Motor neuron (in vitro differentiated cells): ENCODE measurements at regions not wholly inside any gene's neighbourhood (a gene's known extent, or its start where the extent isn't known, plus 50 kb on each side); places are given as distances from the start of the nearest gene placed in this dataset.

Experiments
- ATAC-seq, 8 experiments: fragments of 200-7000 bp; cut with Tn5 transposase; replicated peaks in 6 of 8; 2 replicates each; pipeline ENCODE4 v1.8.0; 2021; ENCODE audit warnings: mild to moderate bottlenecking in 8 of 8, moderate library complexity in 8 of 8
- H3K27ac ChIP-seq, 2 donors: fragments of 250-450 bp; sonication (Bioruptor Pico); 2 replicates each; pipeline ENCODE4 v1.9.0; 2021; ENCODE audit warnings: antibody characterized with exemption in 2 of 2, mild to moderate bottlenecking in 2 of 2, moderate library complexity in 1 of 2
- H3K4me1 ChIP-seq, 2 donors: fragments of 250-450 bp; sonication (Bioruptor Pico); replicated peaks in 1 of 2; 2 replicates each; pipeline ENCODE4 v1.6.1; 2021; ENCODE audit warnings: antibody characterized with exemption in 2 of 2, mild to moderate bottlenecking in 2 of 2, moderate library complexity in 1 of 2
- H3K4me3 ChIP-seq, 5 donors: fragments of 250-450 bp; sonication (Bioruptor Pico); 2 replicates each; pipeline ENCODE4 v1.9.0; 2021; ENCODE audit warnings: antibody characterized with exemption in 5 of 5, mild to moderate bottlenecking in 5 of 5, moderate library complexity in 4 of 5
- WGBS, 10 experiments: fragments of 450-650 bp; shearing (Covaris generic); methylation state at CpG; one replicate each; pipeline ENCODE4 v1.0.0; 2022; 5-methylcytosine and 5-hydroxymethylcytosine counted together
- in situ Hi-C, 9 experiments: fragments of 400-800 bp; cut with MboI; loops; one replicate each; pipeline ENCODE4 v1.15.0; 2021; ENCODE audit warnings: low sequenced_read_pairs in 9 of 9, low pct_unique_long_range_greater_than_20kb in 2 of 9; ENCODE audit not compliant: unreplicated experiment in 9 of 9

DNA sequence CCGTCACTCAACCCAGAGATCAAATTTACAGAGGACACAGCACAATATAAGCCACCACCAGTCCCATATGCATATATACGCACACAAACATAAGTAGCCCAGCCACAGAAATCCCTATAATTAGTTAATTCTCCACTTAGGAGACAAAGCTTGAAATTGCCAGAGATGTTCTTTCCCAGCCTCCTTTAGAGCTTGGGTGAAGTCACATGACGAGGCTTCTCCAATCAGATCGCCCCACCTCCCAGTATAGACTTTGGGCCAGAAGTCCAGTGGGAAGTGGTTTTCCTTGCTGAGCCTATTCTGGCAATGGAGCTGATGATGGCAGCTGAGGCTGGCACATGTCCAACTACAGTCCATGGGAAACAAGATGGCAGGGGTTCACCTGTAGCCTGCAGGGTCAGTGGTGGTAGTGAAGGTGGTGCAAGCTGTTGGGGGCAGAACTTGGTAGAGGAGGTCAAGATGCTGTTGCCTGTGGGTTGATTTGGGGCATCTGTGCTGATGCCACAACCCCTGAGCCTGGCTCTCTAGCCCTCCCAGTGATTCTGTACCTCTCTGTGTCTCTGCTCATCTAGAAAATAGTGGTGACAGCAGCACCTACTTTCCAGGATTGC lies 535.9 kb downstream of the MATN1 start:
- H3K27ac ChIP-seq = no peak overlapping the region
- ATAC-seq = no peak
- H3K4me3 ChIP-seq = no peak overlapping the region
- 85 to 100% (median 95%) methylated on average over 2 to 4 of the region's 4 CpGs; no CpG with 5 or more reads in 5 of the 10 experiments for WGBS, 10 experiments
- peaks cover 3 to 36% of the 10 kb centered on the region in 2 donors for H3K4me1 ChIP-seq
- in situ Hi-C loops = no loop called here

DNA sequence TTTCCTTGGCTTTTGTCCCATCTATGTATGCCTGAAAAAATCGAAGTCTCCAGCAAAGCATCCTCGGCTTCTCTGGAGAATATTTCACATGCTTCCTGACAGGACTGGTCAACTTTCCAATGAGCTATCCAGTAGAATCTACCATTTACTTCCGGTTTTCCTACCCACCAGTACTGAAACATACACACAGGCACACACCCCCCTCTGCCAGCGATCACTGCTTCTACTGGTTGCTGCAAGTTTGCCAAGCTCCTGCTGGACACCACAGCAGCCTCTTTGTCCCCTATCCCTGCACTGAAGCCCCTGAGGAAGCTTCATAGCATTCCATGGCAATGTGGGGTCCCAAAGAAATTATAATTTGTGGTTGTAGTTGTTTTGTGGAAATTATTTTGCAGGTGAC lies 536.8 kb downstream of the MATN1 start:
- H3K4me3 ChIP-seq = no peak overlapping the region
- in situ Hi-C loops = no loop called here
- H3K4me1 ChIP-seq = peaks cover 3 to 36% of the 10 kb centered on the region in 2 donors
- WGBS, 10 experiments = 0 to 82% (median 36%) methylated on average over 1 to 4 of the region's 4 CpGs
- H3K27ac ChIP-seq = no peak overlapping the region
- ATAC-seq = no peak

DNA sequence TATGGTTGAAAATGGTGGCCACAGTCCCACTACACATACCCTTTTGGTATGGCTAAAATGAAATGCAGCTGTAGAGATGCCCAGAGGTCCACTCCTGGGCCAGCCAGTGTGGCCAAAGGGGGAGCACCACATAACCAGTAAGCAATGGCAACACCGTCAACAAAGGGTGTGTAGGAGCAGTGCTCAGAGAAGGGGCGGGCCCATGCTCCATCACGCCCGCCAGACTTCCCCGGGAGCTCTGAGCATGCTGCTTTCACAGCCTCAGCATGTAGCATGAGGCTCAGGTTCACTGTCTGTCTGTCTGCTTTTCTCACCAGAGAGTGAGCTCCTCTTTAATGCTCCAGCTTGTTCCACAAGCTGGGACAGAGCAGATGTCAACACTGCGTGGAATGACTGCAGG lies 537.6 kb downstream of the MATN1 start:
- Histone ChIP-seq H3K27ac (no peak overlapping the region), H3K4me1 (peaks cover 1 to 32% of the 10 kb centered on the region in 2 donors), H3K4me3 (no peak overlapping the region)
- peak in 2 of 8 experiments; percentile 72 to 77 for ATAC-seq
- 0 to 48% (median 18%) methylated on average over 1 to 6 of the region's 6 CpGs; no CpG with 5 or more reads in 3 of the 10 experiments for WGBS, 10 experiments
- in situ Hi-C loops = no loop called here

DNA sequence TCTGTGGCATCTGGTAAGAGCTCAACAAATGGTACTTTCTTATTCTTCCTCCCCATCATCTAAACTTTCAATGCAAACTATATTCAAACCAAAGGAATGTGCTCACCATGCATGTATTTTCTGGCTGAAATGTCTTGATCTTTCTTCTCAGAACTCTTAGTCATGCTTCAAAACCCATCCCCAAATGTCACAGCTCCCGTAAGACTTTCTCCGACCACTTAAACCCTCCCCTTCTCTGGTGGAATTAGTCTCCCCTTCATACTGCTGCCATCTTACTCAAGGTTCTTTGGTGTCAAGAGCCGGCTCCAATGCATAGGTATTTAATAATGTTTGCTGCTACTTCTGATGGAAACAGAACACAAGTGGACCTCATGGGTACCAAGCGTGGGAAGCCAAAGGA lies 538.1 kb downstream of the MATN1 start:
- ATAC-seq = no peak
- peaks cover 0 to 27% of the 10 kb centered on the region in 2 donors for H3K4me1 ChIP-seq
- no peak overlapping the region for H3K4me3 ChIP-seq
- in situ Hi-C loops = no loop called here
- H3K27ac ChIP-seq = no peak overlapping the region
- 53 to 100% (median 89%) methylated on average over 1 to 4 of the region's 4 CpGs; no CpG with 5 or more reads in 1 of the 10 experiments for WGBS, 10 experiments

DNA sequence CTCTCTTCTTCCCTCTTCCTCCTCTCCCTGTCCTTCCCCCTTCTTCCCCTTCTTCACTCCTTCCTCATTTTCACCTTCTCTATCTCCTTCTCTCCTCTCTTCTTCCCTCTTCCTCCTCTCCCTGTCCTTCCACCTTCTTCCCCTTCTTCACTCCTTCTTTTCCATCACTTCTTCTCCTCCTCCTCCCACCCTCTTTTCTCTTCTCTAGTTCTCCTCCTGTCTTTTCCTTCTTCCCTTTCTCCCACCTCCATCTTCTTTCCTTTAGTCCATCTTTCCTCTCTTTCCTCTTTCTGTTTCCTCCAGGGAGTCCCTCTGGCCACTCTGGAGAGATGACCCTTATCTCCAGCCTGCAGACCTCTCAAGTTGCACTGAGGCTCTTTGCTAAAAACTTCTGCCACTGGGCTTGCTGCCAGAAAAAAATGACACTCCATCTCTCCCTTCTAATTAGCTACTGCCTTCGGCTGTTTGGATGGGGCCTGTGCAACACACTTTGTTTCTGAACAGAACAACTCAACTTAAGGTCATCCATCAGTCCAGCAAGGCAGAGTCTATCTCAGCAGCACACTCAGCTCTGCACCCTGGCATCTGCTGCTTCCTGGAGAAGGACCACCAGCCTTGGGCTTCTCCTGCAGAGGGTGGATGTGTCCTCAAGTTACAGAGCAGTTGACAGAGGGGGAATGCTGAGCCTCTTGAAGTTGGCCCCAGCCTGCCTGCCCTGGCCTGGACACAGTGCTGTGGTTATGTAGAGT lies 538.8 kb downstream of the MATN1 start:
- ATAC-seq = no peak
- 0 to 100% (median 67%) methylated on average over 1 of the region's 1 CpG; no CpG with 5 or more reads in 3 of the 10 experiments for WGBS, 10 experiments
- Histone ChIP-seq H3K27ac (no peak overlapping the region), H3K4me3 (no peak overlapping the region), H3K4me1 (peaks cover 0 to 20% of the 10 kb centered on the region in 2 donors)
- in situ Hi-C loops = no loop called here

DNA sequence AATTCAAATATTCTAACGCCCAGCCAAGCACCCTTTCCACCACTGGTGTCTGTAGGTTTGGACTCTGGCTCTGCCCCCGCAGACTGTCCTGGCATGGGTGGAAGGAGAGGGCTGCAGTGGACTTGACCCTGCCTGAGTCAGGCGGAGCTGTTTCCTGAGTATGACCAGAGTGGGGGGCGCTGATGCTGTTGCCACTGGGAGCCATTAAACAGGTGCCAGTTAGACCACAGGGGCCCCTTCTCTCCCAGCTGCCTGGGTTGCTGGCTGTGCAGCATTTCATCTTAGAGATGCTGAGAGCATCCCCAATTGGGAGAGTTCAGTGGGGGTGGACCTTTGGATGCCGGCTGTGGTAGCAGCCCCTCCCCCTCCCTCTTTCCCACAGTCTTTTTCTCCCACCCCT lies 539.5 kb downstream of the MATN1 start:
- 20 to 100% (median 77%) methylated on average over 1 to 3 of the region's 5 CpGs; no CpG with 5 or more reads in 4 of the 10 experiments for WGBS, 10 experiments
- Histone ChIP-seq H3K4me3 (no peak overlapping the region), H3K4me1 (peaks cover 0 to 16% of the 10 kb centered on the region in 2 donors), H3K27ac (no peak overlapping the region)
- in situ Hi-C loops = no loop called here
- no peak for ATAC-seq

DNA sequence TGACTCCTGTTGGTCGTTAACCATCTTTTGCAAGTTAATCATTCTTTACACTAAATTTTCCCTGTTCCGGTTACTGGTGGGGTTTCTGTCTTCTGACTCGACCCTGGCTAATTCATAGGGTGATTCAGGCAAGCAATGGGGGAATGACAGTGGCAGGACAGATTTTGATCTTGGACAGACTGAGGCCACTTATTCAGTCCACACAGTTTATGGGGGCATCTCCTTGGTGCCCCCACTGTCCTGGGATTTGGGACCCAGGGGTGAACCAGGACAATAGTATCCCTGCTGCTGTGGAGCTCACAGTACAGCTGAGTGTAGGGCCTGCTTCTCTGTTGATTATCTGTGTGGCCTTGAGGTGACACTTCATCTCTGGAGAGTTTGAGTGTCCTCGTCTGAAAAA lies 540.4 kb downstream of the MATN1 start:
- 0 to 64% (median 50%) methylated on average over 1 to 4 of the region's 4 CpGs; no CpG with 5 or more reads in 3 of the 10 experiments for WGBS, 10 experiments
- H3K4me1 ChIP-seq = peaks cover 0 to 9% of the 10 kb centered on the region in 2 donors
- in situ Hi-C loops = no loop called here
- ATAC-seq = no peak
- H3K27ac ChIP-seq = no peak overlapping the region
- H3K4me3 ChIP-seq = no peak overlapping the region

DNA sequence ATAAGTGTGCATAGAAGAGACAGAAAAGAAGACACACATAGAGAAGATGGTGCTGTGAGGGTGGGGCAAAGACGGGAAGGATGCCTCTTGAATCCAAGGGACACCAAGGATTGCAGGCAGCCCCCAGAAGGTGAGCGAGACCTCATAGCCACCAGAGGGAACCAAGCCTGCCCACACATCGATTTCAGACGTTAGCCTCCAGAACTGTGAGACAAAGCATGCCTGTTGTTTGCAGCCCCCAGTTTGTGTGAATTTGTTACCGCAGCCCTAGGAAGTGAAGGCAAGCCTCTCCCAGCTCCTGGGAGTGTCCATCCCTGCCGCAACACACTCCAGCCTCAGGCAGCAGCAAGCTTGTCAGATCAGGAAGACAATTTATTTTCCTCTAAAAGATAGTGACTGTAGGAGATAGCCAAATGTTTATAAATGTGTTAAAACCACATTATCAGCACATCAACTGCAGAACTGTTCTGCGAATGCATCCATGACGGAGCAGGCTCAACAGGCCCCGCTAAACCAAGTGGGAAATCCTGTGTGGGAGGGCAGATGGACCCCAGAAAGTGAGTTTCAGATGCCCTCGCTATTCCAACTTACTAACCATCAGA lies 543.3 kb downstream of the MATN1 start:
- in situ Hi-C loops = no loop called here

DNA sequence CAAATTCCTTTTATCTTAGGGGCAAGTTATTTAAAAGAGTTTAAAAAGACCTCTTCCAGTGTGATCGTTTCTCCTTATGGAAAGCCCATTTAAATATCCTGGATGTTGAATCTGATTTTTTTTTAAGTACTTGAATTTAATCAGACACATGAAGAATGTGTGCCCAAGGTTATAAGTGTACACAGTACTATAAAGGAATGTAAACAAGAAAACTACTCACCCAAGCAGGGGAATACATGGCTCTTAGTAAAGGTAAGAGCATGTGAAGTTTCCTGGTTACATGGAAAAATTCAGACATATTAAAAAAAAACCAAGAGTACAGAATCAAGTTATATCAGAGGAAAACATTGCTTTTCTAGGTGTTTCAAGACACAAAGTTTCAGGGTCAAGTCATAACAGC lies 546.9 kb downstream of the MATN1 start:
- 0 to 100% (median 65%) methylated on average over 1 of the region's 1 CpG for whole genome bisulfite sequencing, 10 experiments
- H3K4me1 ChIP-seq = peaks cover 0 to 16% of the 10 kb centered on the region in 2 donors
- ATAC-seq = no peak
- H3K4me3 ChIP-seq = no peak overlapping the region
- in situ Hi-C loops = no loop called here
- no peak overlapping the region for H3K27ac ChIP-seq

More for the DNA sequence above, 543.3 kb downstream of the MATN1 start:
- Histone ChIP-seq H3K4me3 (no peak overlapping the region), H3K27ac (no peak overlapping the region), H3K4me1 (no peaks in the 10 kb centered on the region)
- 27 to 77% (median 57%) methylated on average over 3 to 10 of the region's 10 CpGs; no CpG with 5 or more reads in 1 of the 10 experiments for WGBS, 10 experiments
- ATAC-seq = peak in 1 of 8 experiments; percentile 41

DNA sequence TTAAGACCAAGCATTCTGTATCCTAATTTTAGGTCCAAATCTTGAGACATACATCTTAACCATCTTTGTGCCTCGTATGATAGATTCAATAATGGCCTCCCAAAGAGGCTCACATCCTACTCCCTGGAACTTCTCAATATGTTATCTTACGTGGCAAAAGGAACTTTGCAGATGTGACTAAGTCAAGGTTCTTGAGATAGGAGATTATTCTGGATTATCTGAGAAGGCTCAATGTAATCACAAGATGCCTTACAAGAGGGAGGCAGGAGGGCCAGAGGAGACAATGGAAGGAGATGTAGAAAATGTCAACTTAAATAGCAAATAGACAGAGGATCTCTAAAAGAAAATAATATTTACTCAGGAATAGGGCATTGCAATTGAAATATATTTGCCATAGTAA lies 548.9 kb downstream of the MATN1 start:
- H3K4me3 ChIP-seq = no peak overlapping the region
- H3K27ac ChIP-seq = no peak overlapping the region
- no peak for ATAC-seq
- in situ Hi-C loops = no loop called here
- H3K4me1 ChIP-seq = peaks cover 0 to 20% of the 10 kb centered on the region in 2 donors
- 27 to 90% (median 51%) methylated on average over 1 to 2 of the region's 2 CpGs; no CpG with 5 or more reads in 2 of the 10 experiments for WGBS, 10 experiments

DNA sequence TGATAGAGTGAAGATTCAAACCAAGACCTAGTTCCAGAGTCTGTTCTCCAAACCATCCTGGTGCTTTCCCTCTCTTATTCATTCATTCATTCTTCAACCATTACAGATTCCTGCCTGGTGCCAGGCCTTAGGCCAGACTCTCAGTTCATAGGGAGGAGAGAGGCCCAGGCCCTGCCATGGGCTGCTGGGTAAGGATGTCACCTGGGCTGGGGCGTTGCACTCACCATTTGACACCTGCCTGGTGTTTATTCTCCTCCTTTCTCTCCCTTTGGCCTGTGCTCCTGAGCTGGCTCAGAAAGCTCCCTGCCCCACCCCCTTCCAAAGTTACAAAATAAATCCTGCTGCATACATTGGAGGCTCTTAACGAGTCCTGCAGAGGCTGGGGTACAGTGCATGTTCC lies 549.8 kb downstream of the MATN1 start:
- Histone ChIP-seq H3K4me1 (peaks cover 0 to 20% of the 10 kb centered on the region in 2 donors), H3K4me3 (no peak overlapping the region), H3K27ac (no peak overlapping the region)
- 43 to 80% (median 71%) methylated on average over 1 of the region's 2 CpGs; no CpG with 5 or more reads in 7 of the 10 experiments for WGBS, 10 experiments
- no peak for ATAC-seq
- in situ Hi-C loops = no loop called here

DNA sequence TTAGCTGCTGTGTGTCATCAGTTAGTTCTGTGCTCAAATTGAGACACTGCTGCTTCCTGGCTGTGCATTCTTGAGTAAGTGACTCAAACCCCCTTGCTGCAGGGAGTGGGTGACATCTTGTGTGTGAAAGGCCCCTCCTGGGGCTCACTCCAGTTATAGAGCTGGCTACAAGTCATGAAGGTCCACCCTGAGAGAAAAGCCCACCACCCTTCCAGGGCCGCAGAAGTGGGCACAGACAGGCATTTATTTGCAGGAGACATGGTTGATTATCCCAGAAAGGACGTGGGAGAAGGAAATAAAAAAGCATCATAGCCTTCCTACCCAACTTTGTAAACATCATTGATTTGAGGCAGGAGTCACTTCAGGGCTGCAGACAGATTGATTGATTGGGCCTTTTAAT lies 550.6 kb downstream of the MATN1 start:
- WGBS, 10 experiments = 33 to 100% (median 56%) methylated on average over 1 to 2 of the region's 2 CpGs; no CpG with 5 or more reads in 3 of the 10 experiments
- in situ Hi-C loops = no loop called here
- H3K4me3 ChIP-seq = no peak overlapping the region
- H3K4me1 ChIP-seq = peaks cover 0 to 20% of the 10 kb centered on the region in 2 donors
- H3K27ac ChIP-seq = no peak overlapping the region
- ATAC-seq = no peak

DNA sequence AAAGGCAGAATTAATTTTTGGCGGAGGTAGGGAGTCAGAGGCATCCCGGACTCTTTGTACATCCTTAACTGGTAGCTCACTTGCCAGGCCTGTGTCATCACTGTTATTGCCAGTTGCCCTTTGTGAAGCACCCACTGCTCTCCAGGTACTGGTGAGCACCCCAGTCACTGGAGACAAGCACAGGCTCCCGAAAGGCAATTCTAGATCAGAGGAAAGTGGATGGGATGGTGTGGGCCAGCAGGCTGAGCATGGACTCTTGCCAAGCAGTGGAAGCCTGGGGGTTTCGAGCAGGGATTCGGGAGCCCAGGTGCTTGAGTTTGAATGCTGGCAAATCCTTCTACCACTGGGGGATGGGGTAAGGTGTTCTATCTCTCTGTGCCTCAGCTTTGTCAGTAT lies 551.1 kb downstream of the MATN1 start:
- no peak overlapping the region for H3K4me3 ChIP-seq
- no peak overlapping the region for H3K27ac ChIP-seq
- in situ Hi-C loops = no loop called here
- H3K4me1 ChIP-seq = peaks cover 0 to 20% of the 10 kb centered on the region in 2 donors
- ATAC-seq = no peak
- 58 to 100% (median 87%) methylated on average over 1 to 5 of the region's 5 CpGs; no CpG with 5 or more reads in 3 of the 10 experiments for WGBS, 10 experiments
